Right renal cortex interstitium (tissue), 3 donors: ENCODE measurements at regions not wholly inside any gene's neighbourhood (a gene's known extent, or its start where the extent isn't known, plus 50 kb on each side); places are given as distances from the start of the nearest gene placed in this dataset.

Source experiments
- DNase-seq, 3 donors: peaks; one replicate each; pipeline ENCODE4 v3.0.0-alpha.2; 2013; ENCODE audit warnings: low read depth in 3 of 3, low spot score in 2 of 3

DNA sequence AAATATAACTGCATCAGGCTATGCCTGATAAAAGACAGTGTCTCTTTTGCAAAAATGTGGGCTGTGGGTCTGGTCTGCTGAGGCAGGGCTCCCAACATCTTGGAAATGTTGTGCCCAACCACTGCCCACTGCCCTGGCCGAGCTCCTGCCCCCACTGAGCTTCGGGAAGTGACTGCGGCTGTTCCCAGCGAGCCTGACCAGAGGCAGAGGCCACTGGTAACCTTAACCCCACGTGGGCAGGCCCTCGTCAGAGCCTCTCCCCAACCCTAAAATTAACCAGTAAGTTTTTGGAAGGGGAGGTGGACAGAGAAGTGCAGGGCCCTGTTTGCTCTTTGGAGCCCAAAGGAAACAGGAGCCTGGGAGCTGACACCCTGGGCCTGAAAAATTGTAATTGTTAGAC, 225.9 kb downstream of the MAFB start:
- no peak for DNase-seq

- DNase-seq = no peak
Measured at GRCh38 chr20:40462566-40462965, 226.5 kb downstream of the MAFB start.

- DNase-seq = no peak
Measured at GRCh38 chr20:40459299-40459698, 229.7 kb downstream of the MAFB start.

DNA sequence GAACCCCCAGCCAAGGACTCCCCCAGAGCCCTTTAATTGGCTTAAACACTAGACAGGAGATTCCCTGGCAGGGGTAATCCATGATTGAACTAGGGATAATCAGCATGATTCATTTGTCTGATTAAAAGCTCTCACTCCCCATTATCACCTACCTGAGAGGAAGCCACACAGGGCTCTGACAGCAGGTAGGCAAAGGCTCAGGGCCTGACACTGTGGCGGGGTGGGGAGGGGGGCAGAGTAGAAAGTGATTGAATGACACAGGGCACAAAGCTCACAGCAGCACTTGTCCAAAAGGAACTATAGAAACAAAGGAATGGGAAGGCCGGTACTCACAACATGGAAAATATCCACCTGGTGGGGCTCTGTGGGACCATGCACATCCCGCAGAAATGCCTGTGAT, 231.6 kb downstream of the MAFB start:
- no peak for DNase-seq

- no peak for DNase-seq
Measured at GRCh38 chr20:40452758-40453157, 236.3 kb downstream of the MAFB start.

DNA sequence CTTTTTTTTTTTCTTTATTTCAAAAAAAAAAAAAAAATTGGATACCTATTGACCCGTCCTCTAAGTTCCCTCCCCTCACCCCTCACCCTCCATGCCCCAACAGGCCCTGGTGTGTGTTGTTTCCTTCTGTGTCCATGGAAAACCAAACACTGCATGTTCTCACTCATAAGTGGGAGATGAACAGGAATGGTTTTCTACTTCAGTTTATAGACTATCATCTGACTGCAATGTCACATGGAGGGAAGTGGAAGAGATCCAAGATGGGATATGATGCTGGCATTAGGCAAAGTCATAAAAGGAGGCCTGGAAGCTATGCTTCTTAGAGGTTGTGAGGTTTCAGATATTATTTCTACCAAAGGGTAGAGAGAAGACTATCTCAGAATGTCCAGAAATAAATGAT, 237.5 kb downstream of the MAFB start:
- DNase-seq = no peak

DNA sequence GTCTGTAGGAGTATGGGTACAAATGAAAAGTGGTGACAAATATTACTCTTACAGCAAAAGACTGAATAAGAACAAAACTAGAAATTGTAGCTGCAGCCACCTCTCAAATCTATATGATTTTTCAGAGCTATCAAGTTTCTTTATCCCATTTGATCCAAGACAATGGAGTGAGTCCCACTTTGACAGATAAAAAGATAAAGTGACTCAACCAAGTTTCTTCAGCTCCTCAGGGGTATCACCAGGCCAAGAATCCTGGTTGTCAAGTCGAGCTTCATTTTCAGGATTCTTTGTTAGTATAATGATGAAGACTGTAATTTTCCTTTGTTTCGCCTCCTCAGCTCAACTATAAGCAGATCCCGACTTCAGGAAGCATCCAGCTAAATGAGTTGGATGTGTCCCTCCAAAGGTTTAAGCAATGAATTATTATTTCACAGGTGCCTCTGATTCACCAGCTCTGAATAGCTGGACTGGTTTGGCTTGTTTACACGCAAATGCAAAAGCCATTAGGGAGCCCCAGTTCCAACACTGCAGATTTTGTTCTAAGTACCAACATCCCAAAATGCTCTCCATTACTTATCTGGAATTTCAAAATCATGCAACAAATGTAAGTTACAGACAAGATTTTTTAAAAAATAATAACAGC, 238.9 kb downstream of the MAFB start:
- DNase-seq = no peak

- DNase-seq = no peak
Measured at GRCh38 chr20:40449144-40449690, 239.8 kb downstream of the MAFB start.

DNA sequence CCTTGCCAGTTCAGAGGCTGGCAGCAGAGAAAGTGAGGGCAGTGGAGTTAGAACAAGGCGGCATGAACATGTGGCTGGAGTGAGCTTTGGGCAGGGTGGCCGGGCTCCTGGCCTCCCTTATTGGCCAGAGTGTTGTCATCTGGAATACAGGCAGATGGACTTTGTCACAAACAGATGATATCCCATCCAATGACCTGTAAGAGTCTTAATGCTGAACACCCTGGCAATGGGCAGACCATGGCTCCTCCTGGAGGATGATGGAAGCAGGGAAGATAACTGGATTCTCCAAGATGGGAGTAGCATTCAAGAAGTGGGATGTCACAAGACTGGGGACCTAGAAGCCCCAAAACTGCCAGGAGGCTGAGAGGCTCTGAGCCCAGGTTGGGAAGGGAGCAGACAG, 242.1 kb downstream of the MAFB start:
- DNase-seq = no peak

DNA sequence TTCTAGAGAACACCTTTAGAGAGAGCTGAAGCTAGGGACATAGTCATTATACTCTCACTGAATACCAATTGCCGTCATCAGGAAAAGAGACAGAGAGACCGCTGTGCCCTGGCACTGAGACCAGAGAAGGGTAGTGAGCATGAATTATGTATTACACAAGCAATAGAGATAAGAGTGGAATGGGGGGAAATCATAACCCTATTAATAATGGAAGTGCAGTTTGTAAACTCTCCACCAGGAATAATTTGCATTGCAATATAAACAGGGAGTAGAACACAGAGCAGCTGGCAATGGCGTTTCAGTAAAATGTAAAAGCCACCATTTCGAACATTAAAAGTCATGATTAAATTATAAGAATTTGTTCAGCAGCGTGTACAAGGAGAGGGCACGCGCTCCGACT, 244.5 kb downstream of the MAFB start:
- DNase-seq = no peak

GRCh38 chr20:40443753-40444152, 245.3 kb downstream of the MAFB start:
- no peak for DNase-seq

DNA sequence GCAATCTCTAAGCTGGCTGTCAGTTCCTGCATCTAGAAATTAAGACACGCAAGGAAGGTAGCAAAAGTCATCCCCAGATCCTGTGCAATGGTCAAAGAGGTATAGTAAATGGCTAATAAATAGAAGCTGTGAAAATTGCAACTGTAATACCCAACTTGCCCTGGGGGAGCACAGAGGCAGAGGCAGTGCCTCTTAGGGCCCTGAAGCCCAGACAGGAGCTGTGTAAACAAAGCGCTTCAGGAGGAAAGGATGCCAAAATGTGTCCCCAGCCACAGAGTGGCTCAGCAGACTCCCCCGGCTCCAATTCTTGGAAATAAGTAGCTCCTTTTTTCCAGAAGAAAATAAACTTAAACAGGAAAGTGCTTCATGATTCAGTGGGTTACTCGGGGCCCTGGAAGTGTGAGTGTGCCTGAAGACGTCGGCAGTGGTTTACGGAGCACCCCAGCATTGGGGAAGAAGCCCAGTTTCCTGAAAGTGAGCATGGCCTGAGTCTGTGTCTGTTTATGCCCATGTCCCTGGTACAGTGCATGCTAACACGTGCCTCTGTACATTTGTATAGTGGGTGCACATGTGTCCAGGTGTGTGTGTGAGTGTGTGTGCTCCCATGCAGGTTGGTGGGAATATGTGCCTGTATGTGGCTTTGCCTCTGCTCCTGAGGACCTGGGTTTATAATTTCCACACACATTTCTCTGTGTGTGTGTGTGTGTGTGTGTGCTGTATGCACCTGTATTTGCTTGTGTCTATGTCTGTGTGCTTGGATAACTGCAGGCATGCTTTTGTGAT, 246.7 kb downstream of the MAFB start:
- DNase-seq = no peak

DNA sequence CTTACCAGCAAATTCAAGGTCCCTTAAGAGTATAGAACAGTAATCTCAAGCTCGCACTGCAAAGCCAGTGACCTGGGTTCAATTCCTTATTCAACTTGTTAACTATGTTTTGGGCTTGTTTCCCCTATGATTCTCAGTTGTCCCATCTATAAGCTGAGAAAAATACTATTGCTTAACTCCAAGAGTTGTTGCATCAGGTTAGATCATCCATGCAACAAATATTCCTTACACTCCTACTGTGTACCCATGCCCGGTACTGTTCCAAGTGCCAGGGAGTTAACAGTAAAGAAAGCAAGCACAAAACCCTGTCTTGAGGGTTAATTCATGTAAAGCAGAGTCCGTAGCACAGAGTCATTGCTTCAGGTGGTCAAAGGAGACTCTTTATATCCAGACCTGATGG, 247.3 kb downstream of the MAFB start:
- DNase-seq = no peak

- no peak for DNase-seq
Measured at GRCh38 chr20:40438161-40438830, 250.7 kb downstream of the MAFB start.

DNA sequence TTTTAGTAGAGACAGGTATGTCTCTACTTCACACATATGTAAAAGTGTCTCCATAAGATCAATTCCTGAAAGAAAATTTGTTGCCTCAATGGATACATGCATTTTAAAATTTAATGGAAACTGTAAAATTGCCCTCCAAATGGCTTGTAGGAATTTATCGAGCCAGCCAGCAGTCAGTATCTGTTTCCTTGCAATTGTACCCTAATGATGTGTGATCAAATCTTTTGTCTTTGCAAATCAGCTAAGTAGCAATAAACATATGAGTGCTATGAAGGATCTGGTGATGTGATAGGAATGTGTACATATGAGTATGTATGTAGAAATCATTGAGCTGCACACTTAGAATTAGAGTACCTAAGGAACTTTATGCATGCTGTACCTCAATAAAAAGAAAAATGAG, 253.0 kb downstream of the MAFB start:
- no peak for DNase-seq

DNA sequence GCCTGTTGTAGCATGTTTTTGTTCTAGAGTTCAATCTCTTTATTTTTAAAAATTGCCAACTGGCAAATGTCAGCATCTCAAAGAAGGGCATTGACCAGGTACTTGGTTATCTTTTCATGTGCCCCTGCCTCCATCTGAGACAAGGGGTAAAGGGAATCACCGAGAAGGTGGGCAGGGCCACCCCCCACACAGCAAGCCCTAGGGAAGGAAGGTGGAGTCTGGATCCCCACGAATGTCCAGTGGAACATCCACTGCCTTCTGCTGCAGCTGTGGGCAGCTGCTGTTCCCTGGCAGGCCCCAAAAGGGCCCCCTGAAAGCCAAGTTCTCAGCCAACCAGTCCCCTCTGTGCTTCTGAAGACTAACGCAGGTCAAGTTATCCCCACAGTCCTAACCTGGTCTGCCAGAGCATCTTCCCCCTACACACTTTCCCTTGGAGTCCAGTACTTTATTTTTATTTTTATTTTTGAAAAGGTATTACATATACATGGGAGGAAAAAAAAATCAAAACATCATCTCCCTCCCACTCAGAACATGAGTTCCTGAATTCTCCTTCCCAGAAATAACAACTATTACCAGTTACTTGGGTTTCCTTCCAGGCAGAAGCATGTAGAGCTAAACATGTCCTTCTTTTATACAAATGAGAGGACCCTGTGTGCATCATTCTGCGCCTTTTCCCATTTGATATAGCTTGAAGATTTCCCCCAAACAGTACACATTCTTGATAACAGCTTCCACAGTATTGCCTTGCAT, 253.7 kb downstream of the MAFB start:
- DNase-seq = no peak

DNA sequence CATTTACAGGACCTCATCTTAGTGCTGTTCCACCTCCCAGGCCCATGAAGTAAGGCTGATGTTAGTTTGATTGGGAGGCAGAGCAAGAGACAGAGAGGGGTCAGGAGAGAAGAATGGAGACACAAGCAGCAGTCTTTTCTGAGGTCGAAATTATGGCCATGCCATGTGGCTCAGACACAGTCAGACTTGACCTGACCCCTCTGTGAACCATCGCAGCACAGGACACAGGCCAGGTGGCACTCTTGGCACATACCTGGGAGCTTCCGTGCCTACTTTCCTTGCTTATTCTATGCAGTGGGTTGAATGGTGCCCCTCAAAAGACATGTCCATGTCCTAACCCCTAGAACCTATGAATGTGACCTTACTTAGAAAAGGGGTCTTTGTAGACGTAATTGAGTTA, 254.9 kb downstream of the MAFB start:
- DNase-seq = no peak

DNA sequence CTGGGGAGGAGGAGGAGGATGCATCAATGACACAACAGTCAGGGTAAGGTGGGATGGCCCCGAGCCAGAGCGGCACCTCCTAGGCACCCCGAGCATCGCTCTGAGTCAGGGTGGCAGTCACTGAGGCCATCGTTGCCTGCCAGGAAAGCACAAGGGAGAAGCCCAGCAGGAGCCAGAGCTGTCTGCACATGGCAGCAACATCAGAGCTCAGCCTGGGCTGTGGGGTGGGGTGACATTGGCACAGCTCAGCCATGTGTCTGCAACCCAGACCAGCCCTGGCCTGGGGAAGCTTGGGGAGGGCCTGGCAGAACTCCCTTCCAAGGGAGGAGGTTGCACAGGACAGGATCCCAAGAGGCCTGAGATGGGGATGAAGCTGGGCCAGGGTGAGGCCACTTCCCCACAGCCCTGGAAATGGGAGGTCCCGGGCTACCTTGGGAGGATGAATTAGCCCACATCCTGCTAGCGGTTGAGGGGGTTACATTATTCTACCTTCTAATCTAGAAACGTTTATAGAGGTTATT, 255.6 kb downstream of the MAFB start:
- no peak for DNase-seq

DNA sequence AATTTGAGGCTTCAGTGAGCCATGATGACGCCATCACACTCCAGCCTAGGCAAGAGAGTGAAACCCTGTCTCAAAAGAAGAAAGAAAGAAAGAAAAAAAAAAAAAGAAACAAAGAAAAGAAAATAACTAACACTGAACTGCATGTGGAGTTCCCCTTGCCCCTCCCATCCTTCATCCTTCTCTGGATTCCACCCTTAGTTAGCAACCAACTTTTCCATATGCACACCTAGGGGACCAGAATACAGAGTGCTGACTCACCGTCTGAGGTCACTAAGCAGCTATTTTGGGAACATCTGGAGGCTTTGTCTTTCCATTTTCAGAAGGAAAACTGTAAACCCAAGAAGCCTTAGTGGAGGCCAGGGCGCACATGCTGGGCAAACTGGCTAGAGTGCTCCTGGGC, 257.4 kb downstream of the MAFB start:
- DNase-seq = no peak

DNA sequence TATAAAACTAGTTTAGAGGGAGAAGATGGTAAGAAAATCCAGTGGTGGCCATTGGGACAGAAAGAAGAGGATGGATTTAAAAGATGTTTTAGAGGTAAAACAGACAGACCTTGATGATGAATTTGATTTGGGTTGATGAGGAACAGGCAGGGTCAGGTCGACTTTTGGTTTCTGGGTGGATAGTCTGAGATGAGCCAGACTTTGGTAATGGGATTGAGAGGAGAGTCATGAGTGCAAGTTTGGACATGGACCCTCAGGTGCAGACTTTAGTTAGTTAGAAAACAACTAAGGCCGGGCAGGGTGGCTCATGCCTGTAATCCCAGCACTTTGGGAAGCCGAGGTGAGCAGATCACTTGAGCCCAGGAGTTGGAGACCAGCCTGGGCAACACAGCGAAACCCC, 257.9 kb downstream of the MAFB start:
- DNase-seq = no peak

- no peak for DNase-seq
Measured at GRCh38 chr20:40427026-40427425, 262.0 kb downstream of the MAFB start.
